Liver (tissue), 8 donors: ENCODE measurements at regions not wholly inside any gene's neighbourhood (a gene's known extent, or its start where the extent isn't known, plus 50 kb on each side); places are given as distances from the start of the nearest gene placed in this dataset.

Experiments
- DNase-seq: peaks from one replicate; pipeline ENCODE4 v3.0.0-alpha.2; 2017; ENCODE audit warnings: low spot score
- H3K27ac ChIP-seq, 2 donors: one replicate each; pipeline ENCODE4 v1.7.0; 2013; ENCODE audit warnings: inconsistent platforms in 2 of 2, low read length in 2 of 2, control low read depth in 1 of 2, low read depth in 1 of 2, mild to moderate bottlenecking in 1 of 2
- H3K27me3 ChIP-seq, 4 donors: one replicate each; pipeline versions ENCODE4 v1.6.1 to v1.7.0; 2013; ENCODE audit warnings: low read length in 3 of 4, inconsistent platforms in 1 of 4, mild to moderate bottlenecking in 1 of 4, moderate library complexity in 1 of 4; ENCODE audit not compliant: control insufficient read depth in 4 of 4, insufficient read depth in 4 of 4
- H3K36me3 ChIP-seq, 4 donors: one replicate each; pipeline versions ENCODE4 v1.6.1 to v1.7.0; 2013; ENCODE audit warnings: low read length in 3 of 4, mild to moderate bottlenecking in 3 of 4, low read depth in 1 of 4, moderate library complexity in 1 of 4; ENCODE audit not compliant: control insufficient read depth in 4 of 4, insufficient read depth in 3 of 4
- H3K4me1 ChIP-seq, 4 donors: one replicate each; pipeline versions ENCODE4 v1.6.1 to v1.7.0; 2013; ENCODE audit warnings: low read length in 3 of 4, mild to moderate bottlenecking in 3 of 4, moderate library complexity in 1 of 4; ENCODE audit not compliant: control insufficient read depth in 4 of 4, insufficient read depth in 4 of 4
- H3K4me3 ChIP-seq, 3 donors: one replicate each; pipeline versions ENCODE4 v1.6.1 to v1.7.0; 2013; ENCODE audit warnings: low read length in 3 of 3, control low read depth in 1 of 3, low read depth in 1 of 3, mild to moderate bottlenecking in 1 of 3
- H3K9ac ChIP-seq, 2 donors: one replicate each; pipeline ENCODE4 v1.7.0; 2013; ENCODE audit warnings: low read length in 2 of 2, mild to moderate bottlenecking in 2 of 2, moderate library complexity in 2 of 2, control low read depth in 1 of 2, low read depth in 1 of 2
- H3K9me3 ChIP-seq, 4 donors: one replicate each; pipeline versions ENCODE4 v1.6.1 to v1.7.0; 2013; ENCODE audit warnings: low read length in 3 of 4; ENCODE audit not compliant: control insufficient read depth in 4 of 4
- EGR1 ChIP-seq, 2 donors: IDR thresholded peaks; 2 replicates each; pipeline ENCODE4 v1.6.1; 2016 to 2018; ENCODE audit warnings: antibody characterized with exemption in 2 of 2, low read depth in 2 of 2
- FOXA1 ChIP-seq: IDR thresholded peaks from 2 replicates; pipeline ENCODE4 v1.6.1; 2016; ENCODE audit warnings: antibody characterized with exemption
- FOXA2 ChIP-seq: IDR thresholded peaks from 2 replicates; pipeline ENCODE4 v1.6.1; 2016; ENCODE audit warnings: antibody characterized with exemption
- GABPA ChIP-seq, 2 donors: IDR thresholded peaks in 1 of 2; conservative IDR thresholded peaks in 1 of 2; 2 replicates each; pipeline ENCODE4 v1.6.1; 2016; ENCODE audit warnings: antibody characterized with exemption in 2 of 2, mild to moderate bottlenecking in 1 of 2, moderate library complexity in 1 of 2
- HNF4A ChIP-seq, 2 donors: conservative IDR thresholded peaks; 2 replicates each; pipeline ENCODE4 v1.6.1; 2016; ENCODE audit warnings: antibody characterized with exemption in 2 of 2, mild to moderate bottlenecking in 2 of 2
- HNF4G ChIP-seq: IDR thresholded peaks from 2 replicates; pipeline ENCODE4 v1.6.1; 2016; ENCODE audit warnings: antibody characterized with exemption
- JUND ChIP-seq, 2 donors: IDR thresholded peaks; 2 replicates each; pipeline ENCODE4 v1.6.1; 2016; ENCODE audit warnings: antibody characterized with exemption in 2 of 2
- NR2F2 ChIP-seq: IDR thresholded peaks from 2 replicates; pipeline ENCODE4 v1.6.1; 2016; ENCODE audit warnings: antibody characterized with exemption
- RAD21 ChIP-seq, 2 donors: IDR thresholded peaks; 2 replicates each; pipeline ENCODE4 v1.6.1; 2016; ENCODE audit warnings: antibody characterized with exemption in 2 of 2, mild to moderate bottlenecking in 2 of 2
- RXRA ChIP-seq, 2 donors: IDR thresholded peaks; 2 replicates each; pipeline ENCODE4 v1.6.1; 2017 to 2018; ENCODE audit warnings: antibody characterized with exemption in 2 of 2, mild to moderate bottlenecking in 1 of 2
- SP1 ChIP-seq: IDR thresholded peaks from 2 replicates; pipeline ENCODE4 v1.6.1; 2018; ENCODE audit warnings: antibody characterized with exemption, mild to moderate bottlenecking
- TAF1 ChIP-seq: conservative IDR thresholded peaks from 2 replicates; pipeline ENCODE4 v1.6.1; 2016; ENCODE audit warnings: antibody characterized with exemption, mild to moderate bottlenecking
- YY1 ChIP-seq: IDR thresholded peaks from 2 replicates; pipeline ENCODE4 v1.6.1; 2016; ENCODE audit warnings: antibody characterized with exemption, mild to moderate bottlenecking
- WGBS: extraction: QIAGEN DNeasy Blood & Tissue Kit; methylation state at CpG from one replicate; pipeline ENCODE4 v1.1.7; 2013; 5-methylcytosine and 5-hydroxymethylcytosine counted together
- TF ChIP-seq, protein P1 (sequence below): IDR thresholded peaks from 2 replicates; pipeline ENCODE4 v1.6.1; 2016; ENCODE audit warnings: antibody characterized with exemption
- TF ChIP-seq, protein P2 (sequence below): IDR thresholded peaks from 2 replicates; pipeline ENCODE4 v1.6.1; 2016; ENCODE audit warnings: antibody characterized with exemption
- TF ChIP-seq, protein P3 (sequence below): fragments of 150-350 bp; IDR thresholded peaks from 2 replicates; pipeline ENCODE4 v1.5.1; 2017; ENCODE audit warnings: improper control_type of control experiment, low read depth, low read length; ENCODE audit not compliant: missing input control
- TF ChIP-seq, protein P4 (sequence below): IDR thresholded peaks from 2 replicates; pipeline ENCODE4 v1.6.1; 2016; ENCODE audit warnings: antibody characterized with exemption, mild to moderate bottlenecking
- donor health status: healthy.
- donor health status: healthy.
- donor health status: healthy.
- donor health status: healthy.
- donor health status: healthy.

DNA sequence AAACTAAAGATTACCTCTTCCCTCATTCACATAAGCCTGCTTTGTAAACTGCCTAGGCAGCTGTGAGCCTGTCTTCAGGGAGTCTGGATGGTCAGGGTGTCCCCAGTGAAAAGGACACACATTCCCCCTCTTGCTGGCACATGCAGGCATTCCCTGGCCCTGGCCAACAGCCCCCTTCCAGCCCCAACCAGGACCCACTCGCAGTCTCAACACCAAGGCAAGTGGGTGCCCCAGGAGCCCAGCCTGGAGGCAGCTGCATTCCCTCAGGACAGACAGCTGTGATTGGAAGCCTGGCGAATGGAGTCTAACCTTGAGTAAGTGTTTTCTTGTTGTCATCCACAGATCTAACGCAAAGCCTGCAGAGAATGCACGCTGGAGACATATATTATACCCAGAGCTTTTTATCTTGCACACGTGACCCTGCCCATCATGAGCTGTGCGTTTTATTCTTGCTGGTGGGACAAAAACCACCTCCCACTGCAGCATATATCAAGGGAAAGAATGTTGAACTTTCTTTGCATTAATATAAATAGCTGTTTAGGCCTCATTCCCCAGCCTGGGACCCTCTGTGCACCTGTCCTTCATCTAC is 95.0 kb upstream of the LHX1 start:
- 62% methylated on average over 6 of the region's 6 CpGs for WGBS

DNA sequence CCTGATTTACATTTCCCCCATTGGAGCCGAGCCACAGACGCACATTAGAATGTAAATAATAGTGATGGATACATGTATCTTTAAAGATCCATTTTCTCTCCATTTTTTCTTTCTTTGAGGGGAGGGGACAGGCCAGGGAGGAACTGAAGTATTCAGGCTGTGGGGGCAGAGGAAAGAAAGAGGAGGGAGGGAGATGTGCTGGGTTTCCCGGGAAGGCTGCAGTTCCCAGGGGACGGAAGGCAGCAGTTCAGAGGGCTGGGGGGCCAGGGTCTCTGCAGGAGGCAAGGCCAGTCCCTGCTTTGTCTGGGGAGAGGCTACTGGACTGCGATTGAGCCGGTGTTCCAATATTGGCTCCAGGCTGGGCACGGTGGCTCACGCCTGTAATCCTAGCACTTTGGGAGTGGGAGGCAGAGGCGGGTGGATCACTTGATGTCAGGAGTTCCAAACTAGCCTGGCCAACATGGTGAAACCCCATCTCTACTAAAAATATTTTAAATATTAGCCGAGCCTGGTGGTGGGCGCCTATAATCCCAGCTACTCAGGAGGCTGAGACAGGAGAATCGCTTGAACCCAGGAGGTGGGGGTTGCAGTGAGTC is 94.2 kb upstream of the LHX1 start:
- no peak overlapping the region for H3K27ac ChIP-seq
- no peak overlapping the region for H3K4me3 ChIP-seq
- H3K36me3 ChIP-seq = no peaks in the 10 kb centered on the region
- peaks cover 0 to 4% (median 0%) of the 10 kb centered on the region in 4 donors for H3K9me3 ChIP-seq
- no peaks in the 10 kb centered on the region for H3K4me1 ChIP-seq
- no peaks in the 10 kb centered on the region for H3K27me3 ChIP-seq
- H3K9ac ChIP-seq = no peak overlapping the region
- 66% methylated on average over 12 of the region's 12 CpGs for WGBS
- no peak for DNase-seq
- no peak for TF ChIP-seq NR2F2
- TF ChIP-seq FOXA1 = no peak
- TF ChIP-seq, protein P1, sequence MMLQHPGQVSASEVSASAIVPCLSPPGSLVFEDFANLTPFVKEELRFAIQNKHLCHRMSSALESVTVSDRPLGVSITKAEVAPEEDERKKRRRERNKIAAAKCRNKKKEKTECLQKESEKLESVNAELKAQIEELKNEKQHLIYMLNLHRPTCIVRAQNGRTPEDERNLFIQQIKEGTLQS = no peak
- TF ChIP-seq, protein P2, sequence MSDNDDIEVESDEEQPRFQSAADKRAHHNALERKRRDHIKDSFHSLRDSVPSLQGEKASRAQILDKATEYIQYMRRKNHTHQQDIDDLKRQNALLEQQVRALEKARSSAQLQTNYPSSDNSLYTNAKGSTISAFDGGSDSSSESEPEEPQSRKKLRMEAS = no peak
- TF ChIP-seq HNF4G = no peak
- no peak for TF ChIP-seq JUND (IDR thresholded peaks at IDR 0.05)
- no peak for TF ChIP-seq EGR1 (IDR thresholded peaks at IDR 0.05; ENCODE audit: low read depth in 2 of 2)
- TF ChIP-seq, protein P3, sequence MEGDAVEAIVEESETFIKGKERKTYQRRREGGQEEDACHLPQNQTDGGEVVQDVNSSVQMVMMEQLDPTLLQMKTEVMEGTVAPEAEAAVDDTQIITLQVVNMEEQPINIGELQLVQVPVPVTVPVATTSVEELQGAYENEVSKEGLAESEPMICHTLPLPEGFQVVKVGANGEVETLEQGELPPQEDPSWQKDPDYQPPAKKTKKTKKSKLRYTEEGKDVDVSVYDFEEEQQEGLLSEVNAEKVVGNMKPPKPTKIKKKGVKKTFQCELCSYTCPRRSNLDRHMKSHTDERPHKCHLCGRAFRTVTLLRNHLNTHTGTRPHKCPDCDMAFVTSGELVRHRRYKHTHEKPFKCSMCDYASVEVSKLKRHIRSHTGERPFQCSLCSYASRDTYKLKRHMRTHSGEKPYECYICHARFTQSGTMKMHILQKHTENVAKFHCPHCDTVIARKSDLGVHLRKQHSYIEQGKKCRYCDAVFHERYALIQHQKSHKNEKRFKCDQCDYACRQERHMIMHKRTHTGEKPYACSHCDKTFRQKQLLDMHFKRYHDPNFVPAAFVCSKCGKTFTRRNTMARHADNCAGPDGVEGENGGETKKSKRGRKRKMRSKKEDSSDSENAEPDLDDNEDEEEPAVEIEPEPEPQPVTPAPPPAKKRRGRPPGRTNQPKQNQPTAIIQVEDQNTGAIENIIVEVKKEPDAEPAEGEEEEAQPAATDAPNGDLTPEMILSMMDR = no peak
- TF ChIP-seq GABPA (IDR thresholded peaks at IDR 0.05 in 1 of 2, conservative IDR thresholded peaks at IDR 0.05 in 1 of 2) = no peak
- TF ChIP-seq FOXA2 = no peak
- no peak for TF ChIP-seq HNF4A (conservative IDR thresholded peaks at IDR 0.05)
- no peak for TF ChIP-seq RAD21 (IDR thresholded peaks at IDR 0.05)
- TF ChIP-seq RXRA (IDR thresholded peaks at IDR 0.05) = no peak
- TF ChIP-seq TAF1 = no peak

More for the DNA sequence above, 95.0 kb upstream of the LHX1 start:
- H3K27ac ChIP-seq = no peak overlapping the region
- no peak overlapping the region for H3K4me3 ChIP-seq
- TF ChIP-seq RXRA (IDR thresholded peaks at IDR 0.05) (no peak), HNF4A (conservative IDR thresholded peaks at IDR 0.05) (no peak), HNF4G (no peak), JUND (IDR thresholded peaks at IDR 0.05) (no peak), FOXA1 (no peak), SP1 (no peak), GABPA (IDR thresholded peaks at IDR 0.05 in 1 of 2, conservative IDR thresholded peaks at IDR 0.05 in 1 of 2) (no peak), FOXA2 (no peak), NR2F2 (no peak), YY1 (no peak), EGR1 (IDR thresholded peaks at IDR 0.05; ENCODE audit: low read depth in 2 of 2) (no peak)
- TF ChIP-seq, protein P4, sequence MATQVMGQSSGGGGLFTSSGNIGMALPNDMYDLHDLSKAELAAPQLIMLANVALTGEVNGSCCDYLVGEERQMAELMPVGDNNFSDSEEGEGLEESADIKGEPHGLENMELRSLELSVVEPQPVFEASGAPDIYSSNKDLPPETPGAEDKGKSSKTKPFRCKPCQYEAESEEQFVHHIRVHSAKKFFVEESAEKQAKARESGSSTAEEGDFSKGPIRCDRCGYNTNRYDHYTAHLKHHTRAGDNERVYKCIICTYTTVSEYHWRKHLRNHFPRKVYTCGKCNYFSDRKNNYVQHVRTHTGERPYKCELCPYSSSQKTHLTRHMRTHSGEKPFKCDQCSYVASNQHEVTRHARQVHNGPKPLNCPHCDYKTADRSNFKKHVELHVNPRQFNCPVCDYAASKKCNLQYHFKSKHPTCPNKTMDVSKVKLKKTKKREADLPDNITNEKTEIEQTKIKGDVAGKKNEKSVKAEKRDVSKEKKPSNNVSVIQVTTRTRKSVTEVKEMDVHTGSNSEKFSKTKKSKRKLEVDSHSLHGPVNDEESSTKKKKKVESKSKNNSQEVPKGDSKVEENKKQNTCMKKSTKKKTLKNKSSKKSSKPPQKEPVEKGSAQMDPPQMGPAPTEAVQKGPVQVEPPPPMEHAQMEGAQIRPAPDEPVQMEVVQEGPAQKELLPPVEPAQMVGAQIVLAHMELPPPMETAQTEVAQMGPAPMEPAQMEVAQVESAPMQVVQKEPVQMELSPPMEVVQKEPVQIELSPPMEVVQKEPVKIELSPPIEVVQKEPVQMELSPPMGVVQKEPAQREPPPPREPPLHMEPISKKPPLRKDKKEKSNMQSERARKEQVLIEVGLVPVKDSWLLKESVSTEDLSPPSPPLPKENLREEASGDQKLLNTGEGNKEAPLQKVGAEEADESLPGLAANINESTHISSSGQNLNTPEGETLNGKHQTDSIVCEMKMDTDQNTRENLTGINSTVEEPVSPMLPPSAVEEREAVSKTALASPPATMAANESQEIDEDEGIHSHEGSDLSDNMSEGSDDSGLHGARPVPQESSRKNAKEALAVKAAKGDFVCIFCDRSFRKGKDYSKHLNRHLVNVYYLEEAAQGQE = no peak
- TF ChIP-seq, protein P1 = no peak
- TF ChIP-seq, protein P3 = no peak
- TF ChIP-seq, protein P2 = no peak
- DNase-seq = no peak
- no peaks in the 10 kb centered on the region for H3K36me3 ChIP-seq
- no peaks in the 10 kb centered on the region for H3K4me1 ChIP-seq
- H3K9me3 ChIP-seq = peaks cover 0 to 4% (median 0%) of the 10 kb centered on the region in 4 donors
- no peaks in the 10 kb centered on the region for H3K27me3 ChIP-seq
- no peak overlapping the region for H3K9ac ChIP-seq
